Cerebellar cortex (tissue), 1 donor: ENCODE measurements at regions not wholly inside any gene's neighbourhood (a gene's known extent, or its start where the extent isn't known, plus 50 kb on each side); places are given as distances from the start of the nearest gene placed in this dataset.

ENCODE experiments used
- DNase-seq: peaks from one replicate; pipeline ENCODE4 v3.0.0-alpha.2; 2015; ENCODE audit warnings: low spot score

- no peak for DNase-seq
Measured at GRCh38 chr12:115422845-115423545, 739.0 kb upstream of the TBX3 start.

DNA sequence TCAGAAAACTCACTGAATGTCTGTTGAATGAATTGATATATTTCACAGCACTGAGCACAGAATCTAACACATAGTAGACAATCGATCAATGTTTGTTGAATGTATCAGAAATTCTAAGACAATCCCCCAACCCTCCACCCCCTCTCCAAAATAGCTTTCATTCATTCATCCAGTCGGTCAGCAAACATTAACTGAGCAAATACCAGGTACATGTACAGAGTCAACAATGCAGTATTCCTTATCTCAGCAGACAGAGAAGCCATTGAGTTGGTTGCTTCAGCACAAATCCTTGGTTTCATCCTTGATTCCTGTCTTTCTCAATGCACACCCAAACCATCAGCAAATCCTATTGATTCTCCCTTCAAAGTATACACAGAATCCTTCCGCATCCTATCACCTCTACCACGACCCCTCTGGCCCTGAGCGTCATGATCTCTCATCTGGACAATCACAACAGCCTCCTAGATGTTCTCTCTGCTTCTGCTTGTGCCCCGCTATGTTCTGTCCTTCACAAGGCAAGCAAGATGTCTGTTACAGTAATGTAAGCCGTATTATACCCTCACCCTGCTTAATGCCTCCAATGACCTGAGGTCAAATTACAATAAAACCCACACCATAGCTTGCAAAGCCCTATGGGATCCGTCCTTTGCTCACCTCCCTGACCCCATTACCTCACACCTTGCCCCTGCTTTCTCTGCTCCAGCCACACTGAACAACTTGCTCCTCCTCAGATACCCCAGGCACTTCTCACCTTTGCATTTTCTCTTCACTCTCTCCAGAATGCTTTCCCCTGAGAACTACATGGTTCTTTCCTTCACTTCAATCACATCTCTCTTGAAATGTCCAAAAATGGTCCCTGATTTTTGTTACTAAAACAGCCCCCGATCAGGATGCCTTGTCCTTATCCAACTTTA, 738.1 kb upstream of the TBX3 start:
- no peak for DNase-seq

GRCh38 chr12:115421350-115421749, 737.4 kb upstream of the TBX3 start:
- DNase-seq, result no peak

DNA sequence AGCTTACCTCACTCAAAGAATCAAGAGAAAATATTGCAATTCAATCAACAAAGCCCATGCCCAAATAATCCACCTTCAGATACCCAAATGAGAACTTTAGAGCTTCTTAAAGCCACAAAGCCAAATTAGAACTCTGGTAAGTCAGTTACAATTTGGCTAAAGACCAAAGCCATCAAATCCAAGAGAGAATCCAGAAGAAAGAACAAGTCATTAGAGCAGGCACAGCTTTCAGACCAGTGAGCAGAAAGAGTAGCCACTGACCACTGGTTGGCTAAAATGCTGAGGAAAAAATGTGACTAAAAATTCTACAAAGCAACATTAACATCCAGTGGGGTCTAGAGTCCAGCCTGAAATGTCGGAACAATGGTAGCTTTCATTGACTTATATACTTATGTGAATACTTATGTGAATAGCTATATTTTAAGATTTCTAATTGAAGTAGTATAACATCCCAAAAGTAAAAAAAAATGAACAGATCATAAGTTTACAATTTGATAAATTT, 735.2 kb upstream of the TBX3 start:
- no peak for DNase-seq

DNA sequence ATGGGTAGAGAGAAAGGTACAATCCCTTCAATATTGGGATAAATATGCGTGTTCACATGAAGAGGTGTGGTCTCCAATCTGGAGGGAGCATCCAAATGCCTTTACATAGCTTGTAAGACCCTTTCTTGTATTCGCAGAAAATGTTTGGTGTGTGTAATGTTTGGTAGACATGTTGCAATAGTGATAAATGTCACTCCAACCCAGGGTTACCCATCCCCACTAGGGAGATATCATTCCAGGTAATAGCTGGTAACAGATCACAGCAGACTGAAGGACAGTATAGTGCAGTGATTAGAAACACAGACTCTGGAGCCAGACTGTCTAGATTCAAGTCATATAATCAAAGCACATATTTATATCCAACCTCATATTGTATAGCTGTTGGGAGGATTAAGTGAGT, 733.6 kb upstream of the TBX3 start:
- no peak for DNase-seq

DNA sequence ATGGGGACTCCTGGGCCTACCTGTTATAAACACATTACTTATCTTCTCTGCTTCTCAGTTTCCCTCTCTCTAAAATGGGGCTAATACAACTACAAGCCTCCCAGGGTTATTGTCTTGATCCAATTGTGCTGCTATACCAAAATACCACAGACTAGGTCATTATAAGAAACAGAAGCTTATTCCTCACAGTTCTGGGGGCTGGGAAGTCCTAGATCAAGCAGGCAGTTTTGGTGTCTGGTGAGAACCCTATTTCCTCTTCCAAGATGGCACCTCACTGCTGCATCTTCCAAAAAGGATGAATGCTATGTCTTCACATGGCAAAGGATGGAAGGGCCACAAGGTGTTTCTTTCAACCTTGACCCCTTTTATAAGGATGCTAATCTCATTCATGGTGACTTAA, 732.9 kb upstream of the TBX3 start:
- DNase-seq, result no peak

DNA sequence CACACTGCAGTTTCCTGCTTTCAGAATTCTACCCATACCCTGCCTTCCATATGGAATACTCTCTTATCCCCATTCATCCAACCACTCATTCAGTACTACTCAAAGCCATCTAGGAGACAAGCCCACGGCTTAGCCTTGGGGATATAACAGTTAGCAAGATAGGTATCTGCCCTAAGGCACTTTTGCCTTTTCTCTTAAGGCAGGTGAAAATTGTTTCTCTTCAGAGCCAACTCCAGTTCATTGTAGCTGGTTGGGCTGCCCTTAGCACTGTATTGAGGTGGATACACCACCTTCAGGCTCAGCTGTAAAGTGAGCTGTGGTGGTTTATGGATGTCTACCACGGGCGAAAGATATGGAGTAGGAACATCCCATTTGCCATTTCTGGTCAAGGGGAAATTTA, 729.7 kb upstream of the TBX3 start:
- no peak for DNase-seq

DNA sequence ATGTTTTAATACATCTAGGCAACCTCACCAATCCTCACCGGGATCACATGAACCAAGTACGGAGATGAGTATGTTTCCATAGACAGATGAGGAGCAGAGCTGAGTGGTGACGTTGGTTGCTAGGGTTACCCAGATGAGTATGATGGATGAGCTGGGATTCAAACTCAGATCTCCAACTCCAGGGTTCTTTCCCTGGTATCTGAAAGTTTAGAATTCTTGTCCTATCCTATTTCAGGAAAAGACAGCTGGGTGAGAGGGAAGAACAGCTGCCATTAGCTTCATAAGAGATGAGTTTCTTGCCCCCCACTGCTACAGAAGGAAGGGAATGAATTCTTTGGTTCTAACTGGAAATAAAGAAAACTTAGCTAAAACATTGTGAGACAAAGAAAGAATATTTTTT, 728.9 kb upstream of the TBX3 start:
- no peak for DNase-seq

DNA sequence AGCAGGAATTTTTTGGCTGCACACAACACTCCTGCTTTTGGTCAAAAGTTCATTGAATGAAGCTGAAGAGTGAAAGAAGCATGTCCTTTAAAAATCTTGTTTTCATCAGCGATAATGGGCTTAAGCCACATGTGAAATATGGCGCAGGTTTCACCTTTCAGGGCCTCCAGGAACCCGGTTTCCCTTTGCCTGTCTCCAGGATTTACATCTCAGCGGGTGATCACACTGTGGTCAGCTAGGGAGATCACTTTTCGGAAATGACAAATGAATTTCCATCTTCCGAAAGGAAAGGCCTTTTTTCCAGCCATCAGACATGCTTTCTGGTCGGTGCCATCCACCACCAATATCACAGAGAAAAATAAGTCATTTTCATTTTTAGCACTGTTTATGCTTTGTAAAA, 727.1 kb upstream of the TBX3 start:
- DNase-seq, result no peak

- DNase-seq, result no peak
Measured at GRCh38 chr12:115408642-115409041, 724.7 kb upstream of the TBX3 start.

DNA sequence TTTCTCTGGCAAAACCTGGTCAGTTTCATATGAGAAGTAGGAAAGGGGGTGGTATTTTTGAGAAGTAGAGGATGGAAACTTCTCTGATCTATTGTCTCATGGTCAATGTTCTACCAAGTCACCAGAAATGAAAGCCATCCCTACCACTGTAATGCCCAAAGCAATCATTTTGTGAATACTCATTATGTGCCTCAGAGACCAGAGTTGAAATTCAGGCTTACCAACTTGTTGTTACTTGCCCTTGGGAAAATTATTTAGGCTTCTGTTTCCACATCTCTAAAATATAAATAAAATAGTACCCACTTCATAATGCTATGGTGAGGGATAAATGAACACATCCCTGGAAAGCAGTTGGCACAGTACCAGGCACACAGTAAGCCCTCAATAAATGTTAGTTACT, 723.7 kb upstream of the TBX3 start:
- DNase-seq, result no peak

DNA sequence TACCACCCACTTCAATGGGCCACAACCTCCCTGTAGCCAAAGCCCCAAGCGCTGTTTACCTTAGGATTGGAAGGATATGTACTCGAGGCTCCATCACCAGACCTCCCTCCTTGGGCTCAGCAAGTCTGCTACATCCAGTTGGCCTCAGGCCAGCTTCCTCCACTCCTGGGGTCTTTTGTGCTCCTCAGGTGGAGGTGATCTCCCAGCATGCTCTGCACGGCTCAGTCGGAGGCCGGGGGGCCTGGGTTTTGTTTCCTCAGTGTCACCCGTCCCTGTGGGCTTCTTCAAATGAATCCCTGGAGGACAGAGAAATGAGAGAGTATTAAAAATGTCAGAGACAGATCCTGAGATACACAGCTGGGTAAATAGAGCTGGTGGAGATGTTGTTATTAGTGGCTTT, 723.1 kb upstream of the TBX3 start:
- no peak for DNase-seq

DNA sequence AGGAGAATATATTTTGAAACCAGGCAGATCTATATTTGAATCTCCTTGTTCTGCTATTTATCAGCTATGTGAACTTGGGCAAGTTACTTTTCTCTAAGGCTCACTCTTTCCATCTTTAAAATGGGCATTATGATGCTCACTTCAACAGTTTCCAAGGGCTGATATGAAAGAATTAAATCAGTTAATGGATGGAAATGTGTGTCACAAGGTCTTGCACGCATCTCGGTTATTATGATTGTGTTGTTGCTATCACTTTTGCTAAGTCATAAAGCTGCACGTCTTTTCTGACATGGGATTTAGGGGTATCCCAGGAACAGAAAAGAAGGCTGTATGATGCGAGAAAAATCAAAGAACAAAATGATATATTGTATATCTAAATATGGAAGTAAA, 721.5 kb upstream of the TBX3 start:
- no peak for DNase-seq

DNA sequence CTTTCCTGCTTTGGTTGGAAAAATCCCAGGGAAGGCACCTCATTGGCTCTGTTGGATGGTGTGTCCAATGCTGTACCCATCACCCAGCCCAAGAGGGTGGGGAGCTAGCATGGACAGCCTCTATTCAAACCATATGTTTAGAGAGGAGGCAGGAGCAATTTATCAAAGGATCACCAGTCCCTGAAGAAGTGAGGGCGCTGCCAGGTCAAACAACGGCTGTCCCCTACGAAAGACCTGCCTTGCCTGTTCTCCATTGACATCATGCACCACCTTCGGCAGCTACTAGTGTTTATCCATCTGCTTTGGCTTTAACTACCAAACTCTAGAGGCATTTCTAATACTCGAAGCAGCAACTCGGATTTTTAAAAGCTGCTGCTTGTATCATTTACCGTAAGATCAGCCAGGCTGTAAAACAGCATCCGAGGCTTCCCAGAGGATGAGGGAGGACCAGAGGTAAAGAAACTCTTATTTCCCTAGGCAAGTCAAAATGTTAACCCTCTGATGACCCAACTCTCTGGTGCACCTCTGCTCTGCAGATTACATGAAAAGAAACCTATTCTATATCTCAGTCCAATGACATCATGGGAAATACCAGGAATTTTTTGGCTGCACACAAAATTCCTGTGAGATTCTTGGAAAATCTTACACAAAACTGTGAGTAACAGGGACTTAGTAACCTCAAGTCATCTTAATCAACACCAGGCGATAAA, 720.9 kb upstream of the TBX3 start:
- DNase-seq, result no peak

- no peak for DNase-seq
Measured at GRCh38 chr12:115403689-115404088, 719.7 kb upstream of the TBX3 start.

DNA sequence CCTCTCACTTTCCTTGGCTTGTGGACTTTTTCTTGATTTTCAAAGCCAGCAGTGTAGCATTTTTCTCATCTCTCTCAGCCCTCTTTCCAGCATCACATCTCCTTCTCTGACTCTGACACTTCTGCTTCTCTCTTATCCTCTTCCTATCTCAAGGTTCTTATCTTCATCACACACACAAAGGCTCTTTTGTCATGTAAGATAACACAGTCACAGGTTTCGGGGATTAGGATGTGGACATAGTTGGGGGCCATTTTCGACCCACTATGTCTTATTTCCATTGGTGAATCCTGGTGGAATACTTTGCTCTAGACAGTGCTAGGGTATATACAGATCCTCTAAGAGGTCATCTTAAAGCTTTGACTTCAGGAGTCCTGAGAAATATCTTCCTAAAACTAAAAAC, 719.3 kb upstream of the TBX3 start:
- no peak for DNase-seq

DNA sequence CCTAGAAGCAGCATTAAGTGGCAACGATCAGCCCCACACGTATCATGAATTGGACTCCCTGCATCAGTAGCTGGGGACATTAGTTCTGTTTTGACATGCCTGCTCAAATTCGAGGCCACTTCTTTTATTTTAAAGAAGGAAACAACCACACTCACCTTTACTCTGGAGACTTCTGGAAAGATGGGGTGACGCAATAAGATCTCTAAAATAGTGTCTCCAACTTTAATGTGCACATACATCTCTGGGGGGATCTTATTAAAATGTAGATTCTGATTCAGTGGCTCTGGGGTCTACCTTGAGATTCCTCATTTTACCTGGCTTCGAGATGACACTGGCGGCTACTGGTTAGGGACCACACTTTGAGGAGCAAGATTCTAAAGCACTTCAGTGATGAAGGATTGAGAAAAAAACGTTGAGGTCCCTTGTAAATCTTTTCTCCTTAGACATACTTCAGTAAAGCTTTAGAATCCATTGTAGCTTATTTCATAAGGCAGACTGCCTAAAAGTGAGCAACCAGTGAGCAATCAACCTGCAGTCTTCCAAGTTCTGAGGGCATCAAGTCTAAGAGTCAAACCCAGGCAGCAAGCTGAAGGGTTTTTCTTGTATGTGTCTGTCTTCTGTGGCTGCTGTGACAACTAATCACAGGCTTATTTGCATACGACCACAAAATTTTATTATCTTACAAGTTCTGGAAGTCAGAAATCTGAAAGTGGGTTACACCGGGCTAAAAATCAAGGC, 718.6 kb upstream of the TBX3 start:
- DNase-seq, result no peak

- DNase-seq, result no peak
Measured at GRCh38 chr12:115401761-115402160, 717.8 kb upstream of the TBX3 start.

DNA sequence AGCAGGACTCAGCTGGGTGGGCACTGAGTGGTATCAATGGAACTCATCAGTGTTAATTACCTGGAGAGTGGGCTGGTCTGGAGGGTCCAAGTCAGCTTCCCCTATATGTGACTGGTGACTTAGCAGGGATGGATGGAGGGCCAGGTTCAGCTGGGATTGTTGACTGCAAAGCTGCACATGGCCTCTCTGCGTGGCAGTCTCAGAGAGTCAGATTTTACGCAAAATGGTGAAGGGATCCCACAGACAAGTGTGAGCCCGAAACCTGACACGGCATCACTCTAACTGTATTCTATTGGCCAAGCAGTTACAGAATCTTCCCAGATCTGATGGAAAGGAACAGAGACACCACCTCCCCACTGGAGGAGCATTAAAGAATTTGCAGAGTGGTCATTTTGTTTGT, 716.0 kb upstream of the TBX3 start:
- no peak for DNase-seq

DNA sequence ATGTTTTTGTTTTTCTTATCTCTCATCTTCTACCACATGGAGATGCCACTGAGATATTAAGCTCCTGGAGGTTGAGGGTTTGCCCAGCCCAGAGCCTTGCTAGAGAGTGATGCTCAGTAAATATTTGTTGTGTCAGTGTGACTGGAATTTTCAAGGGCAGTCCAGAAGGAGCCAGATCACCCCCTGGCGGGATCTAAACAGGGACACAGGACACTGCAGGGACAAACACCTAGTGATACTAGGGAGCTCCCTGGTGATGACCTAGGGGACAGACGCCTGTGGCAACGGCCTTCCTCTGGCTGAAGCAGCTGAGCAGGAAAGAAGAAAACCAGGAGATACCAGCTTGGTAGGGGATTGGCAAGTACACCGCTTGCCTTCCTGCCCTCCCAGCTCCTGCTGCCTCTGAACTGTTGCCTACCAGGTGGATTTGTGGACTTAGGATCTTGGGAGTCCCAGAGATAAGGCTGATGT, 714.4 kb upstream of the TBX3 start:
- no peak for DNase-seq

DNA sequence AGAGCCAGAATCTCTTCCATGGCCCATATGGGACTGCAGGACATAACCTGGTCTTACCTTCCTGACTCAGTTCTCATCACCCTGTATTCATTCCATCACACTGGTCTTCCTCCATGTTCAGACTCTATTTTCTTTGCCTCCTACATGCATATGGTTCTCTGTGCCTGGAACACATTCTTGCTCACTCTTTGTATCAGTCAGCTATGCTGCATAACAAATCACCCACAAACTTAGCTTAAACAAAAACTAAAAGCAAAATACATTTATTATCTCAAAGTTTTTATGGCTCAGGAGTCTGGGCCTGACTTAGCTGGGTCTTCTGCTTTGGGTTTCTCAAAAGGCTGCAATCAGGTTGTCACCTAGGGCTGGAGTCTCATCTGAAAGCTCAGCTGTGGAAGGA, 712.6 kb upstream of the TBX3 start:
- DNase-seq, result no peak
